ENCODE measurements at regions not wholly inside any gene's neighbourhood (a gene's known extent, or its start where the extent isn't known, plus 50 kb on each side); places are given as distances from the start of the nearest gene placed in this dataset.

DNA sequence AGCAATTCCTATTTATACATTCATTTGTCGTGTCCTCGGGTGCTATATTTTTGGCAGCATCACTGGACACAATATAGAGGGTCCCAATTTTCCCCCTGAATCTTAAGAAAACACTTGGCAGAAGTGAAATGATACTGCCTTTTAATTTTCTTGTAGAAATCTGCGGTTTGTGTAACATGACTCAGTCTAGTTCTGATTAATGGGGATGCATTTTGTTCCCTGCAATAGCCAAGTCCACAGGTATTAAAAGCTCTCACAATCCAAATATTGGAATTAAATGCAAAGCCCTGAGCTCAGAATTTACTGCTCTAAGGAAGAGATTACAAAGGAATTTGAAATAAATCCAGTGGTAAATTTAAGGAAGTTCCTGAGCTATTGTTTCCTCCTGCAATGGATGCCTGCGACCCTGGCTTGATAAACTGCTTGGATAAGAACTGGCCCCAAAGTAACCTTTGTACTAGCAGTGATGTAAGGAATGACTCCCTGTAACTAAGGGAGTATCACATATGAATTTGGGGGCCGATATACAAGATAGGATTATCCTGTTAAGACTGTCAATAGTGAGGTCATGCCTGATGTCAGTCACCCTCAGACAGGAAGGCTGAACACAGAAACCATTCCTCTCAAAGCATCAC, 349.7 kb upstream of the C1orf87 start:
- Histone ChIP-seq H2AFZ (ENCODE audit: low read length) (no peak overlapping the region), H4K20me1 (ENCODE audit: control insufficient read depth, extremely low read depth, insufficient read depth, low read length) (no peaks in the 10 kb centered on the region), H3K27ac (ENCODE audit: insufficient read depth, low read length) (no peak overlapping the region), H3K79me2 (ENCODE audit: control insufficient read depth, insufficient read depth, low read length) (no peaks in the 10 kb centered on the region), H3K27me3 (ENCODE audit: control insufficient read depth, insufficient read depth, low read length) (no peaks in the 10 kb centered on the region), H3K36me3 (ENCODE audit: control insufficient read depth, insufficient read depth, low read length) (no peaks in the 10 kb centered on the region), H3K4me3 (replicated peaks in 1 of 4; ENCODE audit: control extremely low read depth in 1 of 4, insufficient read depth in 1 of 4, low read depth in 3 of 4, low read length in 4 of 4) (no peak overlapping the region), H3K9ac (ENCODE audit: insufficient read depth, low read length) (no peak overlapping the region), H3K4me2 (ENCODE audit: extremely low read depth, insufficient read depth, low read length) (no peak overlapping the region), H3K9me3 (ENCODE audit: control insufficient read depth, insufficient read depth, low read depth, low read length) (no peaks in the 10 kb centered on the region), H3K4me1 (ENCODE audit: control insufficient read depth, extremely low read depth, insufficient read depth, low read length) (no peaks in the 10 kb centered on the region)
- TF ChIP-seq EZH2 (IDR thresholded peaks at IDR 0.05; ENCODE audit: low read length, missing control alignments) (no peak), CTCF (conservative IDR thresholded peaks at IDR 0.05 in 1 of 2, IDR thresholded peaks at IDR 0.05 in 1 of 2; ENCODE audit: low read depth in 1 of 2, low read length in 2 of 2) (no peak)
- DNase-seq (ENCODE audit: low read depth in 2 of 2), result peak in 1 of 2 donors; percentile 78

DNA sequence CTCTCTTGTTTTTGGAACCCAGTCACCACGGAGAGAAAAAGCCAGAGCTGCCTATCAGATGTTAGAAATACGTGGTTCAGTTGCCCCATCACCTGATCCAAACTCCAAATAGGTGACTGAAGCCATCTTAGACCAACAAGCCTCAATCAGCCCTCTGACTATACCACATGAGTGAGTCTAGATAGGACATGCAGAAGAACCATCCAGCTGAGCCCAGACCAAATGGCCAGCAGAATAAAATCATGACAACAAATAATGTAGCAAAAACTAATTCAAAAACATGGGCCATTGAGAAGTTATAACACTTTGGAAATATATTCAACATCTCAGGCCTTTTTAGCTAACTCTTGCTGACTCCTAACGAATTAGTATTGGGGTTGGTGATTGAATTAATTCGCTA, 348.4 kb upstream of the C1orf87 start:
- H4K20me1 ChIP-seq (ENCODE audit: control insufficient read depth, extremely low read depth, insufficient read depth, low read length), result no peaks in the 10 kb centered on the region
- no peaks in the 10 kb centered on the region for H3K79me2 ChIP-seq (ENCODE audit: control insufficient read depth, insufficient read depth, low read length)
- H3K36me3 ChIP-seq (ENCODE audit: control insufficient read depth, insufficient read depth, low read length), result no peaks in the 10 kb centered on the region
- H2AFZ ChIP-seq (ENCODE audit: low read length), result no peak overlapping the region
- no peak overlapping the region for H3K27ac ChIP-seq (ENCODE audit: insufficient read depth, low read length)
- H3K9me3 ChIP-seq (ENCODE audit: control insufficient read depth, insufficient read depth, low read depth, low read length), result no peaks in the 10 kb centered on the region
- no peaks in the 10 kb centered on the region for H3K4me1 ChIP-seq (ENCODE audit: control insufficient read depth, extremely low read depth, insufficient read depth, low read length)
- H3K4me3 ChIP-seq (replicated peaks in 1 of 4; ENCODE audit: control extremely low read depth in 1 of 4, insufficient read depth in 1 of 4, low read depth in 3 of 4, low read length in 4 of 4), result no peak overlapping the region
- no peak overlapping the region for H3K4me2 ChIP-seq (ENCODE audit: extremely low read depth, insufficient read depth, low read length)
- no peaks in the 10 kb centered on the region for H3K27me3 ChIP-seq (ENCODE audit: control insufficient read depth, insufficient read depth, low read length)
- TF ChIP-seq CTCF (conservative IDR thresholded peaks at IDR 0.05 in 1 of 2, IDR thresholded peaks at IDR 0.05 in 1 of 2; ENCODE audit: low read depth in 1 of 2, low read length in 2 of 2) (no peak), EZH2 (IDR thresholded peaks at IDR 0.05; ENCODE audit: low read length, missing control alignments) (no peak)
- DNase-seq (ENCODE audit: low read depth in 2 of 2), result no peak
- no peak overlapping the region for H3K9ac ChIP-seq (ENCODE audit: insufficient read depth, low read length)

DNA sequence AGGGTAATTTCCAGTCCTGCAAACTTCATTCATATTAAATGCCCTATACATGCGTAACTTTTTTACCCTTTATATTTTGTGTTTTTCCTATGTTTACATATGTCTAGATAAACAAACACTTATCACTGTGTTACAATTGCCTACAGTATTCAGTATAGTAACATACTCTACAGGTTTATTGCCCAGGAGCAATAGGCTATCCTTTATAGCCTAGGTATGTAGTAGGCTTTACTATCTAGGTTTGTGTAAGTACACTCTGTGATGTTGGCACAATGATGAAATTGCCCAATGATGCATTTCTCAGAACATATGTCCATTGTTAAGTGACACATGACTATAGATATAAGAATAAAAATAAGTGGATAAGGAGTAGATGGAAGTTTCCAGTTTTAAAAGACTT, 345.5 kb upstream of the C1orf87 start:
- H3K36me3 ChIP-seq (ENCODE audit: control insufficient read depth, insufficient read depth, low read length), result no peaks in the 10 kb centered on the region
- H3K9ac ChIP-seq (ENCODE audit: insufficient read depth, low read length), result no peak overlapping the region
- H3K4me3 ChIP-seq (replicated peaks in 1 of 4; ENCODE audit: control extremely low read depth in 1 of 4, insufficient read depth in 1 of 4, low read depth in 3 of 4, low read length in 4 of 4), result no peak overlapping the region
- TF ChIP-seq EZH2 (IDR thresholded peaks at IDR 0.05; ENCODE audit: low read length, missing control alignments) (no peak), CTCF (conservative IDR thresholded peaks at IDR 0.05 in 1 of 2, IDR thresholded peaks at IDR 0.05 in 1 of 2; ENCODE audit: low read depth in 1 of 2, low read length in 2 of 2) (no peak)
- no peaks in the 10 kb centered on the region for H3K9me3 ChIP-seq (ENCODE audit: control insufficient read depth, insufficient read depth, low read depth, low read length)
- no peaks in the 10 kb centered on the region for H3K79me2 ChIP-seq (ENCODE audit: control insufficient read depth, insufficient read depth, low read length)
- H4K20me1 ChIP-seq (ENCODE audit: control insufficient read depth, extremely low read depth, insufficient read depth, low read length), result no peaks in the 10 kb centered on the region
- no peaks in the 10 kb centered on the region for H3K4me1 ChIP-seq (ENCODE audit: control insufficient read depth, extremely low read depth, insufficient read depth, low read length)
- H3K27ac ChIP-seq (ENCODE audit: insufficient read depth, low read length), result no peak overlapping the region
- no peak for DNase-seq (ENCODE audit: low read depth in 2 of 2)
- H3K4me2 ChIP-seq (ENCODE audit: extremely low read depth, insufficient read depth, low read length), result no peak overlapping the region
- H3K27me3 ChIP-seq (ENCODE audit: control insufficient read depth, insufficient read depth, low read length), result no peaks in the 10 kb centered on the region
- H2AFZ ChIP-seq (ENCODE audit: low read length), result no peak overlapping the region

All from fibroblast of lung (primary cell).